NCI-H2171 treated with DMSO at 0.1 percent for 48 hours (cell line): ENCODE measurements at regions not wholly inside any gene's neighbourhood (a gene's known extent, or its start where the extent isn't known, plus 50 kb on each side); places are given as distances from the start of the nearest gene placed in this dataset.
"Not testable (repeated sequence)": the region's sequence is repeated elsewhere in the genome, so short reads cannot be mapped to it uniquely, and the experiment has no call there.

Source experiments
- DNase-seq: peaks from one replicate; lab custom pipeline; 2025; lab: John Stamatoyannopoulos, UW

GRCh38 chr17:30712859-30713258, 111.6 kb downstream of the CRLF3 start:
- DNase-seq, result not testable (repeated sequence)

DNA sequence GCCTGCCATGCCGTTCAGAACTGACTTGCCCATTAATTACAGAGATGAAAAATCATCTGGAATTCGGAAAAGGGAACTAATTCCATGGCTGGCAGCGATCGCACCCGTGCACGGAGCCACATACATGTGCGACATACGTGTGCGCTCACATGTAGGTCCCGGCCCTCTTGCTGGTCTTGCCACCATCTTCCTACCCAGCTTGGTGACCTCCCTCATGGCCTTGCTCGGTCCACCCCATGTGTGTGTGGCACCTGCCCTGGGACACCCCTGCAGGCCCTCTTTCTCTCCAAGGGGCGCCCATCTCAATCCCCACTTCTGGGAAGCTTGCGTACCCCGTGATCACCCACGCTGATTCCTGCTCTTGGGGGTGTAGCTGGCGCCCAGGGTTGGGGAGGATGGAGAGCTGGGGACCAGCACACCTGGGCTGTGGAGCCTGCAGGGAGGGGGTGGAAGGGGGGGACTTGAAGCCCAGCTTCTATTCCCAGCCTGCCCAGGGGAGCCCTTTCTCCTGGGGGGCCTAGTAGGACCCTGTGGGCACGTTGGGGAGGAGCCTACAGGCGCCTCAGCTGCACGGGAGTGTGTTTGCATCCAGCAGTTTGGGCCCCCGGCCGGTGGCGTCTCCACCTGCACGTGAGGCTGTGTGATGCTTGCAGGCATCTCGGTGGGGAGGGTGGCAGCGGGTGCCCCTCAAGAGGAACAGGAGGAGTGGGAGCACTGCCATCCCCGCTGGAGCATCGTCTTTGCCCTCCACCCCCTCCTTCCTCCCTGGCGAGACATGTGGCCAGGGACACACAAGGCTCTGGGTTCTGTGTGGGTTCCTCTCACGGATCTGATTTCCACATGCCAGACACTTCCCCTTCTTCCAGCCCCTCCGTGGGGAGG, 112.6 kb downstream of the CRLF3 start:
- DNase-seq, result not testable (repeated sequence)

- DNase-seq, result not testable (repeated sequence)
These were observed 113.3 kb downstream of the CRLF3 start for GRCh38 chr17:30711176-30711575.

- DNase-seq, result not testable (repeated sequence)
These were observed 114.0 kb downstream of the CRLF3 start for GRCh38 chr17:30710276-30711088.

- DNase-seq, result peak; percentile 11
These were observed 114.8 kb downstream of the CRLF3 start for GRCh38 chr17:30709561-30710275.

DNA sequence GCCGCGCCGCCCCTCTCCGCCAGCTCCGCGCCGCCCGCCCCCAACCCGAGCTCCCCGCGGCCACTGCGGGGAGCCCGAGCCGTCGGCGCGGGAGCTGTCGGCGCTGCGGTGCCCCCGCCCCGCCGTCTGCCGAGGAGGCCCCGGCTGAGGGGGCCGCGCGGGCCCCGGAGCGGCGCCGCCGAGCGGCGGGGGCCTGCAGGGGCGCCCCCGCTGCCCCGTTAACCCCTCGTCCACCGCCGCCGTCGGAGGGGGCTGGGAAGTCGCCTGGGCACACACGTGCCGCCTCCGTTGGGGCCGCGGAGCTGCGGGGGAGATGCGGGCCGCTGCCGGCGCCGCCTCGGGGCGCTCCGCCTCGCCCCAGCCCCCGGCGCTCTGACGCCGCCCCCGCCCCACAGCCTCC, 115.4 kb downstream of the CRLF3 start:
- DNase-seq, result peak; percentile 19

DNA sequence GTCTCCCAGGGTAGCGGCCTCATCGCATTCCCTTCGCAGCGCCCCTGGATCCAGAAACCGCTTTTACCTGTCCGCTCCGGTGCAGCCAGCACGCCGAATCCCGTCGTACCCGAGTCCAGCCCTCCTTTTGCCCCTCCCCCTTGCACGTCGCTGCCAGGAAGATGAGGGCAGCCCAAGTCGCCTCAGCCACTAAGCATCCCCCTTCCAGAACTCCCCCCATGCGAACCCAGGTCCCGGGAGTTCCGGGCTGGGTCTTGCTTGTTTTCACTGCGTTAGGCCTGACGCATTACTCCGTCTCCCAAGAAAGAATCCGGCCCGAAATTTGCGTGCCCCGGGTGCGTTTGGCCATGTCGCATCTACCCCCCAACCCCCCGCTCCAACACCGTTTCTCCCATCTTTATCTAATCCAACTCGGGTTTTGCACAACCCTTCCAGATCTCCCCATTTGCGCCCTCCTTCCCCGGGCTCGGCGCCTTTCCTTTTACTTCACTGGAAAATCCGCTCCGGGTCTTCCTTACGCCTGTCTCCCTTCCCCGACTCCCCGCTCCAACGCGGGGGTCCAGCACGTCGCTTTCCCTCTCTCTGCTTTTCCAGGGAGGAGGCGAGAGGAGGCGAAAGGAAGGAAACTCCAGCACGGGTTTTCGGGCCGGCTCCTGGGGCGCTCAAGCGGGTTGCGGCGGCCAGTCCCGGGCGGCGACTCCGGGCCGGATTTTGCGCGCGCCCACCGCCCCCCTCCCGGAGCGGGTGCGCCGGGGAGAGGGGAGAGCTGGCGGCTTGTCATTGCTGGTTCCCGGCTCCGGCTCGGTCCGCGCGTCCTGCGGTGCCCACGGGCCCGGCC, 116.0 kb downstream of the CRLF3 start:
- DNase-seq, result peak; percentile 96

- not testable (repeated sequence) for DNase-seq
These were observed 116.7 kb downstream of the CRLF3 start for GRCh38 chr17:30707724-30708240.

DNA sequence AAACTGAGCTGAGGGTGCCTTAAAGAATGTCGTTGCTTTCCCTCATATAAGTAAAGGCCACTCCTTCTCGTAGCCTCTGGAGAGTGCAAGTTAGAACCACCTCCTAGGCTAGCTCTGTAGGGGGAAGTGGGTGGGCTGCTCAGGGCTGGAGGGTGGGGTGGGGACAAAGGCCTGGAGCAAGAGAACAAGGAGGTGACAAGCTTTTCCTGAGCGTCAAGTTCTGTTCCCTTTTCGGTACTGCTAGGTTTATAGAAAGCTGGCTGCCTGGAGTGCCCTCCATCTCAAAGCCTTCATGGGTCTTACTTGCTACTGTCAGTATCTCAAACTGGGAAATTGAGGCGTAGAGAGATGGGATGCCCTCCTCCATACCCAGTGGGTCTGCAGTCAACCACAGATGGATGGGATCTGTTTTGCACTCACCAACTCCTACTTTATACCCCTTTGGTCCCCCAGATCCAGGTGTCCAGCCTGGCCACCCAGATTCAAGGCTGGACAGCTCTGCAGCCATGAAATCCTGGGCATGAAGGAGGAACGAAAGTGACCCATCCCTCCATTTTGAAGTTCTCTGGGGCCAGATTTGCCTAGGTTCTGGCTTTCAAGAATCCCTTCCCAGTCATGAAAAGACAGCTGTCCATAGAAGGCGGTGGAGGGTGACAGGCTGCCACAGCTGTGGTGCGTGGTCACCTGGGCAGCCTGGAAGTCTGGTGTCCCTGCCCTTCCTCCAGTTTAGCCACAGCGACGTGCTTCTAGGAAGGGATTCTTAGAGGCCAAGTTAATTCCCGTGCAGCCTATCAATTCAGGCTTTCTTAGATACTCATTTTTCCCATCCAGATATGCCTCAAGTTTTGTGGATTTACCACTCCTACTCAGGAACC, 117.8 kb downstream of the CRLF3 start:
- not testable (repeated sequence) for DNase-seq

GRCh38 chr17:30706004-30706403, 118.5 kb downstream of the CRLF3 start:
- DNase-seq, result not testable (repeated sequence)

DNA sequence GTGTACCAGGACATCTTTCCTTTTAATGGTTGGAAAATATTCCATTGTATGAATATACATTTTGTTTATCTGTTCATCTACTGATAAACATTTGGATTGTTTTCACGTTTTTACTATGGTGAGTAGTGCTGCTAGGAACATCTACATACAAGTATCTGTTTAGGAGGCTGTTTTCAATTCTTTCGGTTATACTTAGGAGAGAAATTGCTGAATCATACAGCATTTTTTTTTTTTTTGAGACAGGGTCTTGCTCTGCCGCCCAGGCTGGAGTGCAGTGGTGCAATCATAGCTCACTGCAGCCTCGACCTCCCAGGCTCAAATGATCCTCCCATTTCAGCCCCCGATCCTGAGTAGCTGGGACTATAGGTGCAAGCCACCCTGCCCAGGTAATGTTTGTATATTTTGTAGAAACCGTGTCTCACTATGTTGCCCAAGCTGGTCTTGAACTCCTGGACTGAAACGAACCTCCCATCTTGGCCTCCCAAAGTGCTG, 122.9 kb downstream of the CRLF3 start:
- no peak for DNase-seq

DNA sequence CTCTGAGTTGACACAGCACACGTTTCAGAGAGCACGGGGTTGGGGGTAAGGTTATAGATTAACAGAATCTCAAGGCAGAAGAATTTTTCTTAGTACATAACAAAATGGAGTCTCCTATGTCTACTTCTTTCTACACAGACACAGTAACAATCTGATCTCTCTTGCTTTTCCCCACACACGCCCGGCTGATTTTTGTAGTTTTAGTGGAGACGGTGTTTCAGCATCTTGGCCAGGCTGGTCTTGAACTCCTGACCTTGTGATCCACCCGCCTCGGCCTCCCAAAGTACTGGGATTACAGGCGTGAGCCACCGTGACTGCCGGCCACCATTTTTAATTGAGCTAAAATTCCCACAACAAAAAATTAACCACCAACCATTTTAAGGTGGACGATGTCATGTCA, 123.7 kb downstream of the CRLF3 start:
- not testable (repeated sequence) for DNase-seq

DNA sequence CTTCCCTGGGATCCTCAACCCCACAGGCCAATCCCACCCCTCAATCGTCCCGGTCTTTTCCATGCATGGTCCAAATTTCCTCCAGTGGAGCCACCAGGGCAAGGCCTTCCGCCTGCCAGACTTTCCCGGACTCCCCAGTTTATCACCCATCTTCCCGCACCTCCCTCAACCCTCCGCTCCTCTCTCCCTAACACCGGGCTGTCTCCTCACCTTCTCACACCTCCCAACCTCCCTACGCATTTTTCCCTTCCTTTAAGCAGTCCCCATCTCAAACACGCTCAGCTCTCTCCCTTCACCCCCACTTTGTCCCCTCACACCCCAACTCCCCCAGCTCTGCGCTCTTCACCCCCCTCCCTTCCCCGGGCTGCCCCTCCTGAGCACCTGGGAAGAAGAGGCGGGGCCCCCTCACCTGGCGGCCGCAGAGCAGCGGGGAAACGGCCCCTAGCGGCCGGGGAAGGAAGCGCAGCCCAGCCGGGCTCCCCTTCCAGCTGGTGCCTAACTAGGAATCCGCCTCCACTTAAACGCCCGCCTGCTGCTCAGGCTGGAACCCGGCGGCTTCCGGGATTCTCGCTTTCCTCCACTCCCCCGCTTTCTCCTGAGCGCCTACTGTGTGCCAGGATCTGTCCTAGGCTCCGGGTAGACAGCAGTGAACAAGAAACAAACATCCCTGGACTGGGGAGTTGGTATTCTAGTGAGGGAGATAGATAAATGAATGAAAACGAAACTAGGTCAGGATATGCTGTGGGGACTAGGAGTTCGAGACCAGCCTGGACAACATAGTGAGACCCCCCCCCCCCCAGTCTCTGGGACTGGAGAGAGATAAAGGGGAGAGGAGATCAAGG, 126.7 kb downstream of the CRLF3 start:
- DNase-seq, result peak; percentile 73

GRCh38 chr17:30696234-30696633, 128.3 kb downstream of the CRLF3 start:
- no peak for DNase-seq

DNA sequence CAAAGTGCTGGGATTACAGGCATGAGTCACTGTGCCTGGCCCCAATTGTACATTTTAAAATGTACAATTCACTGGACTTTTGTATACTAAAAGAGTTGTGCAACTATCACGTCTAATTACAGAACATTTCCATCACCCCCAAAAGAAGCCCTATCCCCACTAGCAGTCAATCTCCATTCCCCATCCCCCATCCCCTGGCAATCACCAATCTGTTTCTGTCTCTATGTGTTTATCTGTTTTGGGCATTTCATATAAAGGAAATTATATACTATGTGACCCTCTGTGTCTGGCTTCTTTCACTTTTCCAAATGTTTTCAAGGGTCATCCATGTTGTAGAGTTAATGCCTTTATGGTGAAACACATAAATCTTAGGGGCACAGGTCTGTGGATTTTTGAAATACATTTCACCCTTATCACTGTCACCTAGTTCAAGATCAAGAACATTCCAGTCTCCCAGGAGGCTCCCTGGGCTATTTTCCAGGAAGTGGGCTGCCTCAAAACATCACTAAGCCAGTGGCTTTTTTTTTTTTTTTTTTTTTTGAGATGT, 129.2 kb downstream of the CRLF3 start:
- DNase-seq, result not testable (repeated sequence)

DNA sequence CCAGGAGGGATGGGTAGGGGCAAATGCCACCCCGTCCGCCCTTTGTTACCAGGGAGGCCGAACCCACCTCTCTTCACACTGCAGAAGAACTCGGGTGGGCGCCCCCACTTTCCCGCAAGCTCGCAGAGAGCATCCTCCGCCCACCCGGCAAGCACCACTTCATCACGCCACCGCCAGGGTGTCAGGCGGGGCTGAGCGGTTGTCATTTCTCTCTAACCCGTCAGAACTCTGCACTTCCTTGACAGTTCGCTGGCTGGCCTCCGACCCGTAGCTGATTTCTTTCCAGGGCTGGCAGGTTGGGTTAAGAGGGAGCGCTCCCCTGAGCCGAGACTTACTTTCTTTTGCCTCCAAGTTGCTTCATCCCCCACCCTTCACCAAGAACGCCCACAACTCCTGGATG, 130.7 kb downstream of the CRLF3 start:
- DNase-seq, result not testable (repeated sequence)

DNA sequence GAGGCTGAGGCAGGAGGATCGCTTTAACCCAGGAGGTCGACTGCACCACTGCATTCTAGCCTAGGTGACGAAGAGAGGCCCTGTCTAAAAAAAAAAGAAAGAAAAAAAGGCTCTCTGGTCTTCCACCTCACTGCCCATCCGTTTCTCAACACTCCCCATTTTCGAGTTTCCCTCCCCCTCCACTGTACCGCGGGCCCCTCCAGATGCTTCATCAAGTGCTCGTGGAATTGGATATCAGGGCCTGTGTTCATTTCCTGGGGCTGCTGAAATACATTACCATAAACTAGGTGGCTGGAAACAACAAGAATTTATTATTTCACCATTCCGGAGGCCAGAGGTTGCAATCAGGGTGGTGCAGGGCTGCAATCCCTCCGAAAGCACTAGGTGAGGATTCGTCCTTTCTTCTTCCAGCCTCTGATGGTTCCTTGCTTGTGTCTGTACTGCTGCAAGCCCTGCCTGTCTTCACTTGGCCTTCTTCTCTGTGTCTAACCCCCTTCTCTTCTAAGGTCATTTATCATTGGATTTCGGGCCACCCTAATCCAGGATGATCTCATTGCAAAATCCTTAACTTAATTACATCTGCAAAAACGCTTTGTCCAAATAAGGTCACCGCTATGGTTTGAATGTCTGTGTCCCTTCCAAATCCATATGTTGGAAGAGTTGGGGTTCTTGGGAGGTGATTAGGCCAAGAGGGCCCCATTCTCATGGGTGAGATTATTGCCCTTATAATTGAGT, 135.1 kb downstream of the CRLF3 start:
- peak; percentile 64 for DNase-seq
